Stimulated activated CD4-positive, alpha-beta T cell treated with anti-CD3 and anti-CD28 coated beads, Interleukin-12 subunit alpha, Interleukin-12 subunit beta, amount 100 ng/mL, for 4 hours (primary cell): ENCODE measurements at regions not wholly inside any gene's neighbourhood (a gene's known extent, or its start where the extent isn't known, plus 50 kb on each side); places are given as distances from the start of the nearest gene placed in this dataset.

Source experiments
- DNase-seq: peaks from one replicate; pipeline ENCODE4 v3.0.0-alpha.2; 2020

GRCh38 chr3:81936817-81937216 lies 175.4 kb upstream of the GBE1 start:
- DNase-seq, result no peak

GRCh38 chr3:81932681-81933080 lies 171.2 kb upstream of the GBE1 start:
- DNase-seq, result no peak

GRCh38 chr3:81931265-81932251 lies 170.1 kb upstream of the GBE1 start:
- no peak for DNase-seq

GRCh38 chr3:81929697-81930096 lies 168.3 kb upstream of the GBE1 start:
- no peak for DNase-seq

- no peak for DNase-seq
Observed at GRCh38 chr3:81927811-81928210, 166.4 kb upstream of the GBE1 start.

GRCh38 chr3:81925385-81925784 lies 163.9 kb upstream of the GBE1 start:
- DNase-seq, result no peak

GRCh38 chr3:81923038-81923437 lies 161.6 kb upstream of the GBE1 start:
- no peak for DNase-seq

- DNase-seq, result no peak
Observed at GRCh38 chr3:81922404-81922803, 161.0 kb upstream of the GBE1 start.

GRCh38 chr3:81920816-81921215 lies 159.4 kb upstream of the GBE1 start:
- no peak for DNase-seq

- no peak for DNase-seq
Observed at GRCh38 chr3:81916890-81917289, 155.4 kb upstream of the GBE1 start.

GRCh38 chr3:81913886-81914663 lies 152.6 kb upstream of the GBE1 start:
- DNase-seq, result no peak

- no peak for DNase-seq
Observed at GRCh38 chr3:81911221-81911620, 149.8 kb upstream of the GBE1 start.

- DNase-seq, result no peak
Observed at GRCh38 chr3:81910244-81910852, 148.9 kb upstream of the GBE1 start.

- DNase-seq, result no peak
Observed at GRCh38 chr3:81909796-81910195, 148.4 kb upstream of the GBE1 start.

- no peak for DNase-seq
Observed at GRCh38 chr3:81908561-81908960, 147.1 kb upstream of the GBE1 start.

GRCh38 chr3:81898336-81898735 lies 136.9 kb upstream of the GBE1 start:
- DNase-seq, result no peak

GRCh38 chr3:81894598-81894997 lies 133.2 kb upstream of the GBE1 start:
- no peak for DNase-seq

- no peak for DNase-seq
Observed at GRCh38 chr3:81891055-81891895, 129.8 kb upstream of the GBE1 start.

GRCh38 chr3:81888914-81889557 lies 127.6 kb upstream of the GBE1 start:
- DNase-seq, result no peak

- no peak for DNase-seq
Observed at GRCh38 chr3:81887448-81887847, 126.0 kb upstream of the GBE1 start.

GRCh38 chr3:81886081-81886480 lies 124.6 kb upstream of the GBE1 start:
- no peak for DNase-seq

GRCh38 chr3:81884791-81885190 lies 123.3 kb upstream of the GBE1 start:
- no peak for DNase-seq
